Uterus (tissue), 2 donors: ENCODE measurements at regions not wholly inside any gene's neighbourhood (a gene's known extent, or its start where the extent isn't known, plus 50 kb on each side); places are given as distances from the start of the nearest gene placed in this dataset.

ENCODE experiments used
- CTCF ChIP-seq, 4 experiments: fragments of 200-600 bp in 2 of 4; fragments of 450-650 bp in 2 of 4; sonication (generic) in 2 of 4; IDR thresholded peaks; one replicate each; pipeline ENCODE4 v1.5.1; 2016 to 2019; ENCODE audit warnings: antibody characterized with exemption in 4 of 4, mild to moderate bottlenecking in 2 of 4, moderate library complexity in 1 of 4
- POLR2A ChIP-seq, 2 donors: fragments of 450-650 bp; IDR thresholded peaks; one replicate each; pipeline ENCODE4 v1.6.1; 2016; ENCODE audit warnings: antibody characterized with exemption in 2 of 2, mild to moderate bottlenecking in 1 of 2, moderate library complexity in 1 of 2

- no peak for TF ChIP-seq CTCF (IDR thresholded peaks at IDR 0.05)
- TF ChIP-seq POLR2A (IDR thresholded peaks at IDR 0.05) = no peak
These were observed 123.1 kb downstream of the CHIC2 start for GRCh38 chr4:53941331-53941730.
